ENCODE measurements at regions not wholly inside any gene's neighbourhood (a gene's known extent, or its start where the extent isn't known, plus 50 kb on each side); places are given as distances from the start of the nearest gene placed in this dataset.

DNA sequence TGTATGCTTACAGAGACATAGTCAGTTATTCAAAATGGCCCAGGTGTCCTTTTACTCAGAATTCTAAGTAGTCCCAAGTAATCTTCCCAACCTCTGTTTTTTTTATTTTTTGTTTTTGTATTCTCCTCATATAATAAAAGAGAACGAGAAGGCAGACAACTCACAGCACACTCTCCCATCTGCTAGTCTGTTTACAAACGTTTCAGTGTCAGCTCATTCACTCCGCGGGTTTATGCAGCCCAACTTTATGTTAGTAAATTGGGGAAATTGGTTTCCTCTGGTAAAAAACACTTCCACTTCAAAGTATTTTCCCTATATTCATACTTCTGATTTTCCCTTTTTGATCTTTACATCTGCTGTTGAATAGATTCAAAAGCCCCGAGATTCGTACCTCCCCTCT is 347.2 kb downstream of the EFNA5 start:
- TF ChIP-seq, protein P1, sequence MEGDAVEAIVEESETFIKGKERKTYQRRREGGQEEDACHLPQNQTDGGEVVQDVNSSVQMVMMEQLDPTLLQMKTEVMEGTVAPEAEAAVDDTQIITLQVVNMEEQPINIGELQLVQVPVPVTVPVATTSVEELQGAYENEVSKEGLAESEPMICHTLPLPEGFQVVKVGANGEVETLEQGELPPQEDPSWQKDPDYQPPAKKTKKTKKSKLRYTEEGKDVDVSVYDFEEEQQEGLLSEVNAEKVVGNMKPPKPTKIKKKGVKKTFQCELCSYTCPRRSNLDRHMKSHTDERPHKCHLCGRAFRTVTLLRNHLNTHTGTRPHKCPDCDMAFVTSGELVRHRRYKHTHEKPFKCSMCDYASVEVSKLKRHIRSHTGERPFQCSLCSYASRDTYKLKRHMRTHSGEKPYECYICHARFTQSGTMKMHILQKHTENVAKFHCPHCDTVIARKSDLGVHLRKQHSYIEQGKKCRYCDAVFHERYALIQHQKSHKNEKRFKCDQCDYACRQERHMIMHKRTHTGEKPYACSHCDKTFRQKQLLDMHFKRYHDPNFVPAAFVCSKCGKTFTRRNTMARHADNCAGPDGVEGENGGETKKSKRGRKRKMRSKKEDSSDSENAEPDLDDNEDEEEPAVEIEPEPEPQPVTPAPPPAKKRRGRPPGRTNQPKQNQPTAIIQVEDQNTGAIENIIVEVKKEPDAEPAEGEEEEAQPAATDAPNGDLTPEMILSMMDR (conservative IDR thresholded peaks at IDR 0.05; ENCODE audit: low read depth, low read length), result no peak
- TF ChIP-seq EZH2 (IDR thresholded peaks at IDR 0.05; ENCODE audit: borderline replicate concordance, low read depth, low read length, poor library complexity, severe bottlenecking), result no peak

Measured in A673 (cell line).